ENCODE measurements at regions not wholly inside any gene's neighbourhood (a gene's known extent, or its start where the extent isn't known, plus 50 kb on each side); places are given as distances from the start of the nearest gene placed in this dataset.
A peak's percentile ranks its signal among the peaks of the same experiment; 100 is the strongest.
"Not testable (repeated sequence)": the region's sequence is repeated elsewhere in the genome, so short reads cannot be mapped to it uniquely, and the experiment has no call there.

GRCh38 chr6:30832864-30833263, 51.5 kb upstream of the DDR1 start:
- H3K4me3 ChIP-seq (ENCODE audit: low read length), result no peak overlapping the region
- no peak for DNase-seq (ENCODE audit: low read depth, low spot score)

- peak; percentile 51 for DNase-seq (ENCODE audit: low read depth, low spot score)
- H3K4me3 ChIP-seq (ENCODE audit: low read length), result peak overlapping the region; percentile 22
Measured at GRCh38 chr6:30830438-30830837, 53.9 kb upstream of the DDR1 start.

- H3K4me3 ChIP-seq (ENCODE audit: low read length), result peak overlapping the region; percentile 22; the same call in 1 of the 2 replicates
- no peak for DNase-seq (ENCODE audit: low read depth, low spot score)
Measured at GRCh38 chr6:30829639-30830255, 54.6 kb upstream of the DDR1 start.

GRCh38 chr6:30829033-30829432, 55.3 kb upstream of the DDR1 start:
- DNase-seq (ENCODE audit: low read depth, low spot score), result no peak

GRCh38 chr6:30828027-30828962, 56.0 kb upstream of the DDR1 start:
- DNase-seq (ENCODE audit: low read depth, low spot score), result peak; percentile 74
- no peak overlapping the region for H3K4me3 ChIP-seq (ENCODE audit: low read length)

More at GRCh38 chr6:30829033-30829432, 55.3 kb upstream of the DDR1 start:
- no peak overlapping the region for H3K4me3 ChIP-seq (ENCODE audit: low read length)

- no peak for DNase-seq (ENCODE audit: low read depth, low spot score)
Measured at GRCh38 chr6:30826961-30827342, 57.4 kb upstream of the DDR1 start.

DNA sequence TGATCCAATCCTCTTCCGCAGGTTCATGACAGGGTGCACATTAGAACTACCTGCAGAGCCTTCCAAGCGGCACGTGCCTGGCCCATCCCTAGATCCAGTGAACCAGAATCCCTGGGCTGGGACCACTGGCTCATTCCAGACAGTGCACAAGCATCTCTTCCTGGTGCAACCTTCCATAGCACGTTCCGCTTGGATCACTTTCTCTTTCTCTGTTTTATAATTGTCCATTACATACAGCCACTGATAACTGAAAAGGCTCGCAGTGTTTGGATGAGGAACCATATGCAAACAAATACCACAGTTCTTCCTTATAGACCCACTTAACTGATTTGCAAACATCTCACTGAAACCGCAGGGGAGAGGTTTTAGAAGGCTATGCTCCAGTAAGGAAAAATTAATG, 59.6 kb upstream of the DDR1 start:
- no peak for DNase-seq (ENCODE audit: low read depth, low spot score)
- H3K4me3 ChIP-seq (ENCODE audit: low read length), result no peak overlapping the region

More at GRCh38 chr6:30826961-30827342, 57.4 kb upstream of the DDR1 start:
- no peak overlapping the region for H3K4me3 ChIP-seq (ENCODE audit: low read length)

DNA sequence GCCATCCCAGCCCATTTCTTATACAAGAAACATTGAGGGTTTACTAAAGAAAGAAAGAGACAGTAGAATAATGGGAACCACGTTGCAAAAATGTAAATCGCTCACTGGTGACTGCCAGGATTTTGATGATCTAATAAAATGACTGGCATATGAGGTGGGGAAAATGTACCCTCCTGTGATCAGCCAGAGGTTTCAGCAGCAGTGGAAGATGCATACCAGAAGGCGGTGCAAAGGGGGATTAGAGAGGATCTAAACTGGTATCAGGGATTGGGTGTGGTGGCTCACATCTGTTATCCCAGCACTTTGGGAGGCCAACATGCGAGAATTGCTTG, 60.8 kb upstream of the DDR1 start:
- H3K4me3 ChIP-seq (ENCODE audit: low read length), result no peak overlapping the region
- no peak for DNase-seq (ENCODE audit: low read depth, low spot score)

DNA sequence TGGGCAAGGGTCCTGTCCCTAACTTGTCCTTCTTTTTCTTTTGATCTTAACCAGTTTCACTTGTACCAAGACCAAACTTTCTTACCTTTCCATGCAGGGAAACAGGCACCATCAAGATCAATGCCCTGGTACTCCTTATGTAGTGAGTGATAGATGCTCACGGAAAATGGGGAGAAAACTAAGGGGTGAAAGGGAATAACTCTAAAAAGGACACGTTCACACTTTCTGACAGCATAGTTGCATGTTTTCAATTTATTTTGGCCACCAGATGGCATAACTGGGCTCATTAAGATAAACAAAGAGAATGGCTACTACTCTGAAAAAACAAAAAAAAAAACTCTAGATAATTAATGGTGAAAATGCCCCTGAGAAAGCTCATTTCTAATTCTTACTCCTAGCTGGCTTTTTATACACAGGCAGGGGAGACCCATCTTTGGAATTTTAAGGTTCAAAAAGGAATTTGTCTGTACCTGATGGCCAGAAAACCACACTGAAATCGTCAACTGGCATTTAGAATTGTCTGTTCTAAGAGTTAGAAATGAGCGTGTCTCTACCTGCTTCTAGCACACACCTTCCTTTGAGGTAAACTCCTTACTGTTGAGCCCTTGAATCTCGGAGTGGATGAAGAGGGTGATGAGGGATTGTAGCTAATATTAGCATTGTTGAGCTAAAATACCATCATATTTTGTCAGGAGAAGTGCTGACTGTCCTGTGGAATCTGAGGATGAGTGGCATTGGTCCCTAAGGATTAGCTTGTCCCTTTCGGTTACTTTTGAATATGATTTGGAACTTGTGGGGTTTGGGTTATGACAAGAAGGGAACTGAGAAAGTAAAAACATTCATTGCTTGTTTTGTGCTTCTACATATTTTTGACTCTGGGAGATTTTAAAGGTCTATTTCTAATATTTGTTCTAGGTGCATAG, 62.2 kb upstream of the DDR1 start:
- no peak overlapping the region for H3K4me3 ChIP-seq (ENCODE audit: low read length)
- no peak for DNase-seq (ENCODE audit: low read depth, low spot score)

DNA sequence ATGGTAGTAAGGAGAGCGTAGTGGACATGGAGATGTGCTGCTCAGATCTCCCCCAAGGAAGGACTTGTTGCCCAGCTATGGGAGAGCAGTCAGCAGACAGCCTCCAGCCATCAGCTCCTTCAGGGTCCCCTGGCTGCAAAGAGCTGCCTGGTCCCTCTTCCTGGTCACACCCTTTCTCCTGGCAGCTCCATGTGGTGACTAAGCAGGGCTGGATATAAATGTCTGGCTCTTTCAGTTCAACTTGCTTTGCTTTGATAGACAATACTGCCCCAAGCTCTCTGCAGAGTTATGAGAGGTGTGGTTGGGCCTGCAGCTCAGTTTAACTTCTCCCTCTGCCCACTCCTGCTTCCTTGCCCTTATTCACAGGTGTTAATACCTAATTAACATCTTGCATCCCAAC, 64.1 kb upstream of the DDR1 start:
- H3K4me3 ChIP-seq (ENCODE audit: low read length), result no peak overlapping the region
- no peak for DNase-seq (ENCODE audit: low read depth, low spot score)

DNA sequence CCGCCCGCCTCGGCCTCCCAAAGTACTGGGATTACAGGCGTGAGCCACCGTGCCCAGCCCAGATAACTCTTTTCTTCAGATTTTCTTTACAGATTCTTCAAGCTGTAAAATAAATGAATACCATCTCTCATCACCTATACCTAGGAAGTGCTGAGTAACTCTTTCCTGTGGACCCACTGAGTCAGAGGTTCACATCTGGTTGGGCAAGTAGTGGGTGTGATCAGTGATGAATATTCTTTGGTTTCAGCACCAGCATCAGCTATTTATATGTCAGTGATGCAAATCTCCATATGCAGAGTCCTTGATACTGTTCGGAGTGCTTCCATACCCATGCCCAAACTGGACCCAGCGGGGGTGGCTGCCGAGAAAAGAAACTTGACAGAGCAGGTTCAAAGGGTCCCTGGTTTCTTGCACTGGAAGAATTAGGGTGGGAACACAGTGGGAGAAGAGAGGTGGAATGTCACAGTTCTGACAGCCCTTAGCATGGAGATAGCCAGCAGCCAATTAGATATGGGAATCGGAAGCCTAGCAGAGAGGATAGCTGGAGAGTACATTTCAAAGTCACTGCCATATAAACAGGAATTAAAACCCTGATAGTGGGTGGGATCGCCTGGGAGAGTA, 64.9 kb upstream of the DDR1 start:
- H3K4me3 ChIP-seq (ENCODE audit: low read length), result no peak overlapping the region
- no peak for DNase-seq (ENCODE audit: low read depth, low spot score)

DNA sequence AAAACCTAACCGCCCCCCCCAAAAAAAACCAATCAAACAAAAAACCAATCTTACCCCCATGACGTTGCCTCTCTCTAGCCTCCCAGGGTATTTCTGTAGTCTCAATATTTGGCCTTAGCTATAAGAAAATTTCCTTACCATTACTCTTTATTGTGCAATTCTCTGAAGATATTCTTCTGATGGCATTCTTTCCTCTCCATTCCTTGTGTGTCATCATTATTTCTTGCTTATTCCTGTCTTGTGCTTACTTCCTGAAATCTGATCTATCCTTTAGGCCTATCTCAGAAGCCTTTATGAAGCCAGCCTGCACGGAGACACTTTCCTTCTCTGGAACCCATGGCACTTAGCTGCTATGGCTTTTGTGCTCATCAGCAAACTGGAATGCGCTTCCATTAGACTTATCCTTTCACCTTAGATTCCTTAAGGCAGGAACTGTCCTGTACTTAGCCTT, 65.9 kb upstream of the DDR1 start:
- H3K4me3 ChIP-seq (ENCODE audit: low read length), result no peak overlapping the region
- DNase-seq (ENCODE audit: low read depth, low spot score), result no peak

GRCh38 chr6:30816791-30817739, 67.3 kb upstream of the DDR1 start:
- DNase-seq (ENCODE audit: low read depth, low spot score), result no peak
- no peak overlapping the region for H3K4me3 ChIP-seq (ENCODE audit: low read length)

DNA sequence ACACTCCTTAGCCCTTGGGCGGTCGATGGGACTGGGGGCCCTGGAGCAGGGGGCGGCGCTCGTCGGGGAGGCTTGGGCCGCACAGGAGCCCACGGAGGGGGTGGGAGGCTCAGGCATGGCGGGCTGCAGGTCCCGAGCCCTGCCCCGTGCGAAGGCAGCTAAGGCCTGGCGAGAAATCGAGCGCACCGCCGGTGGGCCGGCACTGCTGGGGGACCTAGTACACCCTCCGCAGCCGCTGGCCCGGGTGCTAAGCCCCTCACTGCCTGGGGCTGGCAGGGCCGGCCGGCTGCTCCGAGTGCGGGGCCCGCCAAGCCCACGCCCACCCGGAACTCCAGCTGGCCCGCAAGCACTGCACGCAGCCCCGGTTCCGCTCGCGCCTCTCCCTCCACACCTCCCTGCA, 68.0 kb upstream of the DDR1 start:
- H3K4me3 ChIP-seq (ENCODE audit: low read length); DNase-seq (ENCODE audit: low read depth, low spot score): not testable (repeated sequence)

DNA sequence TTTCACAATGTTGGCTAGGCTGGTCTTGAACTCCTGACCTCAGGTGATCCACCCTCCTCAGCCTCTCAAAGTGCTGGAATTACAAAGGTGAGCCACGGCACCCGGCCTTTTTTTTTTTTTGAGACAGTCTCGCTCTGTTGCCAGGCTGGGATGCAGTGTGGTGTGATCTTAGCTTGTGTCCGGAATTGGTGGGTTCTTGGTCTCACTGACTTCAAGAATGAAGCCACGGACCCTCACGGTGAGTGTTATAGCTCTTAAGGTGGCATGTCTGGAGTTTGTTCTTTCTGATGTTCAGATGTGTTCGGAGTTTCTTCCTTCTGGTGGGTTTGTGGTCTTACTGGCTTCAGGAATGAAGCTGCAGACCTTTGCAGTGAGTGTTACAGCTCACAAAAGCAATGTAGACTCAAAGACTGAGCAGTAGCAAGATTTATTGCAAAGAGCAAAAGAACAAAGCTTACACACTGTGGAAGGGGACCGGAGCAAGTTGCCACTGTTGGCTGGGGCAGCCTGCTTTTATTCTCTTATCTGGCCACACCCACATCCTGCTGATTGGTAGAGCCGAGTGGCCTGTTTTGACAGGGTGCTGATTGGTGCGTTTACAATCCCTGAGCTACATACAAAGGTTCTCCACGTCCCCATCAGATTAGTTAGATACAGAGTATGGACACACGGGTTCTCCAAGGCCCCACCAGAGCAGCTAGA, 69.1 kb upstream of the DDR1 start:
- not testable (repeated sequence) for H3K4me3 ChIP-seq (ENCODE audit: low read length); DNase-seq (ENCODE audit: low read depth, low spot score)

- DNase-seq (ENCODE audit: low read depth, low spot score), result no peak
Measured at GRCh38 chr6:30814146-30815040, 69.9 kb upstream of the DDR1 start.

More at GRCh38 chr6:30814146-30815040, 69.9 kb upstream of the DDR1 start:
- no peak overlapping the region for H3K4me3 ChIP-seq (ENCODE audit: low read length)

Measured in Jurkat, Clone E6-1 (cell line).